ENCODE measurements at regions not wholly inside any gene's neighbourhood (a gene's known extent, or its start where the extent isn't known, plus 50 kb on each side); places are given as distances from the start of the nearest gene placed in this dataset.

GRCh38 chr13:67713571-67713970 is 483.4 kb upstream of the PCDH9 start:
- Histone ChIP-seq H3K4me3 (no peak overlapping the region), H3K27me3 (no peaks in the 10 kb centered on the region), H3K36me3 (no peaks in the 10 kb centered on the region), H3K27ac (no peak overlapping the region), H3K9me3 (no peaks in the 10 kb centered on the region), H3K4me1 (no peaks in the 10 kb centered on the region)
- TF ChIP-seq POLR2A (IDR thresholded peaks at IDR 0.05) (no peak), EP300 (IDR thresholded peaks at IDR 0.05) (no peak), CTCF (IDR thresholded peaks at IDR 0.05) (no peak)
- no peak for DNase-seq (ENCODE audit: low spot score in 2 of 2)
- 85 to 86% methylated on average over 1 of the region's 1 CpG for WGBS, 2 donors

DNA sequence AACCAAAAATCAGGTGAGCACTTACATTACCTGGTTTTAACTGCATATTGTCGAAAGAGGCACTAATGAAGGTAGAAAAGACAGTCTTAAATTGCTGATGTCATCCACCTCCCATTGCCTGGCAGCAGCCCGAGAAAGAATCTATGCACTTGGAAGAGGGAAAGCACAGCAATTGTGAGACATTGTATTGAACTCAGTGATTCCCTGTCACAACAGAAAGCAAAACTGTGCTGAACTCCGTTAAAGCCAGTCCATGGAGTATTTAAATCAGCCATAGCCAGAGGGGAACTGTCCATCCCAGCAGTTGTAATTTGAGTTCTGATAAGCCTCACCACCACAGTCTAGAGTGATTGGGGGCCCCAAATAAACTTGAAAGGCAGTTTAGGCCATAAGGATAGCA is 466.6 kb upstream of the PCDH9 start:
- no peaks in the 10 kb centered on the region for H3K36me3 ChIP-seq
- H3K9me3 ChIP-seq, result no peaks in the 10 kb centered on the region
- TF ChIP-seq EP300 (IDR thresholded peaks at IDR 0.05) (no peak), POLR2A (IDR thresholded peaks at IDR 0.05) (no peak), CTCF (IDR thresholded peaks at IDR 0.05) (no peak)
- H3K27me3 ChIP-seq, result no peaks in the 10 kb centered on the region
- no peak overlapping the region for H3K27ac ChIP-seq
- H3K4me3 ChIP-seq, result no peak overlapping the region
- 72 to 73% methylated on average over 3 of the region's 3 CpGs for WGBS, 2 donors
- no peaks in the 10 kb centered on the region for H3K4me1 ChIP-seq
- DNase-seq (ENCODE audit: low spot score in 2 of 2), result no peak

GRCh38 chr13:67664502-67664901 is 434.4 kb upstream of the PCDH9 start:
- no peak for DNase-seq (ENCODE audit: low spot score in 2 of 2)

GRCh38 chr13:67662997-67663396 is 432.9 kb upstream of the PCDH9 start:
- H3K27me3 ChIP-seq, result no peaks in the 10 kb centered on the region
- H3K27ac ChIP-seq, result no peak overlapping the region
- TF ChIP-seq POLR2A (IDR thresholded peaks at IDR 0.05), result no peak
- no peak for TF ChIP-seq CTCF (IDR thresholded peaks at IDR 0.05)
- no peak for TF ChIP-seq EP300 (IDR thresholded peaks at IDR 0.05)
- H3K4me3 ChIP-seq, result no peak overlapping the region
- whole genome bisulfite sequencing, 2 donors, result 79 to 83% methylated on average over 3 of the region's 3 CpGs
- no peak for DNase-seq (ENCODE audit: low spot score in 2 of 2)
- no peaks in the 10 kb centered on the region for H3K36me3 ChIP-seq
- H3K9me3 ChIP-seq, result no peaks in the 10 kb centered on the region
- H3K4me1 ChIP-seq, result no peaks in the 10 kb centered on the region

More at GRCh38 chr13:67664502-67664901, 434.4 kb upstream of the PCDH9 start:
- H3K27ac ChIP-seq, result no peak overlapping the region
- 32 to 38% methylated on average over 2 of the region's 2 CpGs for WGBS, 2 donors
- no peaks in the 10 kb centered on the region for H3K4me1 ChIP-seq
- H3K36me3 ChIP-seq, result no peaks in the 10 kb centered on the region
- no peak for TF ChIP-seq POLR2A (IDR thresholded peaks at IDR 0.05)
- no peak for TF ChIP-seq EP300 (IDR thresholded peaks at IDR 0.05)
- TF ChIP-seq CTCF (IDR thresholded peaks at IDR 0.05), result no peak
- no peaks in the 10 kb centered on the region for H3K27me3 ChIP-seq
- H3K4me3 ChIP-seq, result no peak overlapping the region
- H3K9me3 ChIP-seq, result no peaks in the 10 kb centered on the region

- WGBS, 2 donors, result 32 to 38% methylated on average over 3 of the region's 3 CpGs
- H3K9me3 ChIP-seq, result no peaks in the 10 kb centered on the region
- no peak for DNase-seq (ENCODE audit: low spot score in 2 of 2)
- no peak for TF ChIP-seq CTCF (IDR thresholded peaks at IDR 0.05)
- no peak for TF ChIP-seq POLR2A (IDR thresholded peaks at IDR 0.05)
- TF ChIP-seq EP300 (IDR thresholded peaks at IDR 0.05), result no peak
- no peaks in the 10 kb centered on the region for H3K27me3 ChIP-seq
- no peak overlapping the region for H3K4me3 ChIP-seq
- no peaks in the 10 kb centered on the region for H3K4me1 ChIP-seq
- no peak overlapping the region for H3K27ac ChIP-seq
- H3K36me3 ChIP-seq, result no peaks in the 10 kb centered on the region
Measured at GRCh38 chr13:67652887-67653286, 422.8 kb upstream of the PCDH9 start.
